Choroid plexus epithelial cell (primary cell): ENCODE measurements at regions not wholly inside any gene's neighbourhood (a gene's known extent, or its start where the extent isn't known, plus 50 kb on each side); places are given as distances from the start of the nearest gene placed in this dataset.

Source experiments
- DNase-seq: peaks from one replicate; pipeline ENCODE4 v3.0.0-alpha.2; 2010; ENCODE audit warnings: low read depth
- H3K4me3 ChIP-seq: 2 replicates; pipeline ENCODE4 v1.5.1; 2011; ENCODE audit warnings: low read depth, mild to moderate bottlenecking, control low read depth, low read length, moderate library complexity
- CTCF ChIP-seq: conservative IDR thresholded peaks from 2 replicates; pipeline ENCODE4 v1.5.1; 2011; ENCODE audit warnings: low read depth, mild to moderate bottlenecking, control low read depth, inconsistent platforms, low read length, moderate library complexity

GRCh38 chr2:188705191-188705590, 269.0 kb upstream of the COL3A1 start:
- no peak overlapping the region for H3K4me3 ChIP-seq
- DNase-seq: no peak
- no peak for TF ChIP-seq CTCF

GRCh38 chr2:188713961-188714360, 260.2 kb upstream of the COL3A1 start:
- no peak overlapping the region for H3K4me3 ChIP-seq
- DNase-seq: no peak
- TF ChIP-seq CTCF: no peak

- no peak overlapping the region for H3K4me3 ChIP-seq
- TF ChIP-seq CTCF: no peak
- DNase-seq: no peak
Observed at GRCh38 chr2:188720811-188721605, 253.2 kb upstream of the COL3A1 start.

- no peak for DNase-seq
- H3K4me3 ChIP-seq: no peak overlapping the region
- TF ChIP-seq CTCF: no peak
Observed at GRCh38 chr2:188721784-188722183, 252.4 kb upstream of the COL3A1 start.

GRCh38 chr2:188725746-188726360, 248.3 kb upstream of the COL3A1 start:
- TF ChIP-seq CTCF: no peak
- H3K4me3 ChIP-seq: no peak overlapping the region
- DNase-seq: peak; percentile 85

GRCh38 chr2:188726626-188727247, 247.4 kb upstream of the COL3A1 start:
- DNase-seq: no peak
- TF ChIP-seq CTCF: no peak
- no peak overlapping the region for H3K4me3 ChIP-seq
